ENCODE measurements at regions not wholly inside any gene's neighbourhood (a gene's known extent, or its start where the extent isn't known, plus 50 kb on each side); places are given as distances from the start of the nearest gene placed in this dataset.

GRCh38 chr11:96878299-96879051, 488.7 kb downstream of the JRKL start:
- no peak for TF ChIP-seq CTCF (IDR thresholded peaks at IDR 0.05 in 2 of 3, conservative IDR thresholded peaks at IDR 0.05 in 1 of 3; ENCODE audit: control insufficient read depth in 2 of 3, extremely low read depth in 1 of 3, insufficient read depth in 1 of 3, low read depth in 3 of 3, low read length in 3 of 3)
- TF ChIP-seq NFIC (IDR thresholded peaks at IDR 0.05; ENCODE audit: low read depth, low read length) = no peak
- no peak for TF ChIP-seq SRF (IDR thresholded peaks at IDR 0.05; ENCODE audit: low read depth in 2 of 2, low read length in 2 of 2)
- no peak for TF ChIP-seq SIN3A (IDR thresholded peaks at IDR 0.05; ENCODE audit: low read depth, low read length)
- TF ChIP-seq NR2C1 (IDR thresholded peaks at IDR 0.05) = no peak
- TF ChIP-seq MTA2 (IDR thresholded peaks at IDR 0.05; ENCODE audit: low read depth) = no peak
- no peak for TF ChIP-seq RAD21 (IDR thresholded peaks at IDR 0.05; ENCODE audit: insufficient read depth, low read depth, low read length)
- TF ChIP-seq ZNF207 (IDR thresholded peaks at IDR 0.05; ENCODE audit: borderline replicate concordance) = no peak
- TF ChIP-seq POLR2A (IDR thresholded peaks at IDR 0.05; ENCODE audit: low read depth, low read length) = no peak
- no peak for TF ChIP-seq ATF3 (IDR thresholded peaks at IDR 0.05; ENCODE audit: borderline replicate concordance, extremely low read depth, low read depth, low read length)
- TF ChIP-seq NFYA (IDR thresholded peaks at IDR 0.05; ENCODE audit: borderline replicate concordance, low read depth, low read length) = no peak
- TF ChIP-seq JUNB (IDR thresholded peaks at IDR 0.05) = no peak

All from GM12878 (cell line).